ENCODE measurements at regions not wholly inside any gene's neighbourhood (a gene's known extent, or its start where the extent isn't known, plus 50 kb on each side); places are given as distances from the start of the nearest gene placed in this dataset.

DNA sequence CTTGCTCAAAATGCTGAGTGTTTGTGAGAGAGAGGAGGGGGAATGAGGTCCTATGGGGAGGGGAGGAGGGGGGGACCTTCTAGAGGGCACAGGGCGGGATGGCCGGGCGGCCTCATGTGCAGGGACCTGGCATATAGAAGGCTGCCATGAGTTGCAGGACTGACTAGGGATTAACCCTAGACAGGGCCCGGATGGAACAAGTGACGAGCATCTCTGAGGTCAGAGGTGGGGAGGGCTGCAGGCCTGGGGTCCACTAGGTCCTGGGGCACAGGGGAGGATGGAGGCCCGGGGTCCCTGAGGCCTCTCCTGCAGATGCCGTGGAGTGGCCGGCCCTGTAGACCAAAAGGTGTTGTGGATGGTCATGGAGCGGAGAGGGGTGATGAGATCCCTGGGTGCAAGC lies 104.0 kb upstream of the EIF5 start:
- Histone ChIP-seq H3K9me1 (replicated peaks; ENCODE audit: control insufficient read depth, extremely low read depth, insufficient read depth, low read length) (no peaks in the 10 kb centered on the region), H4K20me1 (replicated peaks; ENCODE audit: control insufficient read depth, extremely low read depth, insufficient read depth, low read length) (no peaks in the 10 kb centered on the region), H3K4me3 (replicated peaks in 1 of 3; ENCODE audit: insufficient read depth in 1 of 3, low read depth in 1 of 3, low read length in 3 of 3) (no peak overlapping the region), H3K4me2 (ENCODE audit: insufficient read depth, low read length) (no peak overlapping the region), H3K9ac (replicated peaks; ENCODE audit: extremely low read depth, insufficient read depth, low read length) (no peak overlapping the region), H3K79me2 (ENCODE audit: control insufficient read depth, insufficient read depth, low read length) (no peaks in the 10 kb centered on the region), H3K9me3 (replicated peaks; ENCODE audit: control insufficient read depth, insufficient read depth, low read length) (no peaks in the 10 kb centered on the region), H3K4me1 (ENCODE audit: control insufficient read depth, extremely low read depth, insufficient read depth, low read length) (peaks cover 3% of the 10 kb centered on the region), H3K27ac (ENCODE audit: insufficient read depth, low read depth, low read length) (no peak overlapping the region), H2AFZ (ENCODE audit: low read depth, low read length) (no peak overlapping the region), H3K36me3 (ENCODE audit: control insufficient read depth in 2 of 2, extremely low read depth in 1 of 2, insufficient read depth in 2 of 2, low read length in 2 of 2) (no peaks in the 10 kb centered on the region), H3K27me3 (ENCODE audit: control insufficient read depth in 2 of 2, insufficient read depth in 2 of 2, low read length in 2 of 2) (peaks cover 0 to 3% of the 10 kb centered on the region in 2 experiments)
- FAIRE-seq = no peak
- dilution Hi-C loops (cut with MboI; ENCODE audit: extremely low pct_ligation_motif_present, low sequenced_read_pairs) (no loop called here), intact Hi-C loops (cut with micrococcal nuclease) (no loop called here)
- TF ChIP-seq CTCF (IDR thresholded peaks at IDR 0.05; ENCODE audit: extremely low read depth in 1 of 2, insufficient read depth in 1 of 2, low read depth in 1 of 2, low read length in 2 of 2) (no peak), GATA2 (IDR thresholded peaks at IDR 0.05; ENCODE audit: insufficient read depth, insufficient read length, low read depth, low read length) (no peak), FOS (IDR thresholded peaks at IDR 0.05; ENCODE audit: borderline replicate concordance, insufficient read depth, low read length) (no peak), JUN (IDR thresholded peaks at IDR 0.05; ENCODE audit: borderline replicate concordance, insufficient read depth, insufficient read length, low read depth) (no peak), EZH2 (IDR thresholded peaks at IDR 0.05; ENCODE audit: borderline replicate concordance, low read depth, low read length, severe bottlenecking) (no peak), POLR2AphosphoS5 (IDR thresholded peaks at IDR 0.05; ENCODE audit: insufficient read depth, low read depth, low read length) (no peak), MAX (IDR thresholded peaks at IDR 0.05; ENCODE audit: insufficient read depth, insufficient read length) (no peak), POLR2A (IDR thresholded peaks at IDR 0.05; ENCODE audit: low read depth, low read length) (no peak), MYC (IDR thresholded peaks at IDR 0.05; ENCODE audit: low read depth, low read length) (no peak)
- CTCF ChIA-PET = no interaction called here
- BruUV-seq (replicated peaks) = no TSS peak
- POLR2A ChIA-PET = interaction anchor here (0.6 kb wide), 1 partner anchor 12 kb away, joined by 3 read pairs; no protein-coding TSS in a partner anchor
- DNase-seq (ENCODE audit: low read depth, low spot score) = no peak

Measured in endothelial cell of umbilical vein (primary cell).